ENCODE measurements at regions not wholly inside any gene's neighbourhood (a gene's known extent, or its start where the extent isn't known, plus 50 kb on each side); places are given as distances from the start of the nearest gene placed in this dataset.

DNA sequence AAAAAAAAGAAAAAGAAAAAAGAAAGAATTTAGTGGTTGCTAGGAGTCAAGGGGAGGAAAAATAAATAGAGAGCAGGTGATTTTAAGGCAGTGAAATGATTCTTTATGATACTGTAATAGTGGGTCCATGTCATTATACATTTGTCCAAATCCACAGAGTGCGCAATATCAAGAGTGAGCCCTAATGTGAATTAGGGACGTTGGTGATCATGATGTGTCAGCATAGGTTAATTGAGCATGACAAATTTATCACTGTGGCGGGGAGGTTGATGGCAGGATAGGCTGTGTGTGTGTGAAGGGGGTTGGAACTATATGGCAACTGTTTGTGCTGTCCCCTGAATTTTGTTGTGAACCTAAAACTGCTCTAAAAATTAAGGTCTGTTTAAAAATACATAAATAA is 357.8 kb downstream of the ICE1 start:
- Histone ChIP-seq H3K27ac (no peak overlapping the region), H3K9me3 (ENCODE audit: low read depth) (no peaks in the 10 kb centered on the region), H3K4me3 (no peak overlapping the region), H3K9ac (no peak overlapping the region), H3K79me2 (ENCODE audit: low read depth) (no peaks in the 10 kb centered on the region), H3F3A (ENCODE audit: low read depth) (no peaks in the 10 kb centered on the region), H3K4me1 (no peaks in the 10 kb centered on the region), H3K4me2 (no peak overlapping the region), H3K27me3 (no peaks in the 10 kb centered on the region), H3K36me3 (no peaks in the 10 kb centered on the region), H2AFZ (replicated peaks) (no peak overlapping the region), H4K20me1 (ENCODE audit: low read depth) (no peaks in the 10 kb centered on the region)
- no peaks in the 10 kb centered on the region for H3K36me3 Mint-ChIP-seq
- peaks cover 4% of the 10 kb centered on the region for H3K27me3 Mint-ChIP-seq (ENCODE audit: insufficient read depth, low read depth)
- H3K4me3 Mint-ChIP-seq = no peak overlapping the region
- H3K27ac Mint-ChIP-seq = no peak overlapping the region
- H3K4me1 Mint-ChIP-seq = no peaks in the 10 kb centered on the region
- DNase-seq (ENCODE audit: low spot score) = no peak
- TF ChIP-seq CTCF (IDR thresholded peaks at IDR 0.05) (no peak), EZH2phosphoT487 (IDR thresholded peaks at IDR 0.05) (no peak), EZH2 (IDR thresholded peaks at IDR 0.05) (no peak)
- H3K9me3 Mint-ChIP-seq = peaks cover 2% of the 10 kb centered on the region

- no peaks in the 10 kb centered on the region for H4K20me1 ChIP-seq (ENCODE audit: low read depth)
- DNase-seq (ENCODE audit: low spot score) = no peak
These were observed 354.5 kb downstream of the ICE1 start for GRCh38 chr5:5777013-5777412.

DNA sequence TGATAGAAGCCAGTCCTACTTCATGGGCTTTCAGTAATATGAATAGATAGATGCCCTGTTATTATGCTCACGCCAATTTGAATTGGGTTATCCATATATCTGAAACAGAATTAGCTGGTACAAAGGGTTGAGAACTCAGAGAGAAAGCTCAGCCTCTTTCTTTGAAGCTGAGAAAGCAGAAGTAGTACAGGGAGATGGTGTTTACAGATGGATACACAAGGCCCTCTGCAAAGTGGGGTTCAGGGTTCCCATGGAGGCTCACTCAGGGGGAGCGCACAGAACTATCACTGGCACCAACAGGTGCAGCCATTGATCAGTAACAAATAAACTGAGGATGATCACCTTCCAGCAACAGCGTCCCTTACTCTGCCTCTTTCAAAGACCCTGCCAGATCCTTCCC is 349.7 kb downstream of the ICE1 start:
- no peak for DNase-seq (ENCODE audit: low spot score)
- TF ChIP-seq EZH2phosphoT487 (IDR thresholded peaks at IDR 0.05) (no peak), CTCF (IDR thresholded peaks at IDR 0.05) (no peak), EZH2 (IDR thresholded peaks at IDR 0.05) (no peak)

More at GRCh38 chr5:5777013-5777412, 354.5 kb downstream of the ICE1 start:
- Histone ChIP-seq H3K27me3 (no peaks in the 10 kb centered on the region), H3K4me1 (no peaks in the 10 kb centered on the region), H3K27ac (no peak overlapping the region), H3K4me2 (no peak overlapping the region), H3K9me3 (ENCODE audit: low read depth) (no peaks in the 10 kb centered on the region), H3K79me2 (ENCODE audit: low read depth) (no peaks in the 10 kb centered on the region), H3F3A (ENCODE audit: low read depth) (no peaks in the 10 kb centered on the region), H3K4me3 (no peak overlapping the region), H3K9ac (no peak overlapping the region), H2AFZ (replicated peaks) (no peak overlapping the region), H3K36me3 (no peaks in the 10 kb centered on the region)
- Mint-ChIP-seq H3K9me3 (peaks cover 2% of the 10 kb centered on the region), H3K36me3 (no peaks in the 10 kb centered on the region), H3K27ac (no peak overlapping the region), H3K27me3 (ENCODE audit: insufficient read depth, low read depth) (peaks cover 4% of the 10 kb centered on the region), H3K4me3 (no peak overlapping the region), H3K4me1 (no peaks in the 10 kb centered on the region)
- TF ChIP-seq CTCF (IDR thresholded peaks at IDR 0.05) (no peak), EZH2phosphoT487 (IDR thresholded peaks at IDR 0.05) (no peak), EZH2 (IDR thresholded peaks at IDR 0.05) (no peak)

More for the DNA sequence above, 349.7 kb downstream of the ICE1 start:
- H3K4me2 ChIP-seq = no peak overlapping the region
- H3K27ac ChIP-seq = no peak overlapping the region
- H3K4me1 ChIP-seq = no peaks in the 10 kb centered on the region
- H3K9me3 Mint-ChIP-seq = peaks cover 2% of the 10 kb centered on the region
- no peaks in the 10 kb centered on the region for H3K27me3 ChIP-seq
- H4K20me1 ChIP-seq (ENCODE audit: low read depth) = no peaks in the 10 kb centered on the region
- peaks cover 2% of the 10 kb centered on the region for H3K27me3 Mint-ChIP-seq (ENCODE audit: insufficient read depth, low read depth)
- H3F3A ChIP-seq (ENCODE audit: low read depth) = no peaks in the 10 kb centered on the region
- no peak overlapping the region for H3K27ac Mint-ChIP-seq
- no peaks in the 10 kb centered on the region for H3K4me1 Mint-ChIP-seq
- H3K9me3 ChIP-seq (ENCODE audit: low read depth) = no peaks in the 10 kb centered on the region
- H3K4me3 Mint-ChIP-seq = no peak overlapping the region
- H3K9ac ChIP-seq = no peak overlapping the region
- H3K36me3 ChIP-seq = no peaks in the 10 kb centered on the region
- no peaks in the 10 kb centered on the region for H3K36me3 Mint-ChIP-seq
- no peak overlapping the region for H3K4me3 ChIP-seq
- no peaks in the 10 kb centered on the region for H3K79me2 ChIP-seq (ENCODE audit: low read depth)
- no peak overlapping the region for H2AFZ ChIP-seq (replicated peaks)

Data from neural progenitor cell (in vitro differentiated cells).